AG09309 (cell line): ENCODE measurements at regions not wholly inside any gene's neighbourhood (a gene's known extent, or its start where the extent isn't known, plus 50 kb on each side); places are given as distances from the start of the nearest gene placed in this dataset.

Experiments used
- DNase-seq: peaks from one replicate; pipeline ENCODE4 v3.0.0-alpha.2; 2010; ENCODE audit warnings: low read depth
- H3K4me3 ChIP-seq: 2 replicates; pipeline ENCODE4 v1.5.1; 2011; ENCODE audit warnings: mild to moderate bottlenecking, low read depth, low read length, moderate library complexity; ENCODE audit not compliant: control insufficient read depth
- CTCF ChIP-seq: IDR thresholded peaks from 2 replicates; pipeline ENCODE4 v1.5.1; 2011; ENCODE audit warnings: mild to moderate bottlenecking, low read depth, low read length, inconsistent platforms; ENCODE audit not compliant: insufficient read depth, control insufficient read depth; ENCODE audit errors: missing control alignments

- H3K4me3 ChIP-seq: no peak overlapping the region
- TF ChIP-seq CTCF: no peak
- DNase-seq: peak; percentile 62
These were observed 179.0 kb downstream of the PTEN start for GRCh38 chr10:88042160-88043100.

- no peak overlapping the region for H3K4me3 ChIP-seq
- no peak for DNase-seq
- no peak for TF ChIP-seq CTCF
These were observed 181.7 kb downstream of the PTEN start for GRCh38 chr10:88045096-88045495.

- DNase-seq: no peak
- TF ChIP-seq CTCF: no peak
- H3K4me3 ChIP-seq: no peak overlapping the region
These were observed 182.4 kb downstream of the PTEN start for GRCh38 chr10:88045656-88046415.

GRCh38 chr10:88047579-88047978 is 184.2 kb downstream of the PTEN start:
- TF ChIP-seq CTCF: no peak
- no peak overlapping the region for H3K4me3 ChIP-seq
- no peak for DNase-seq

- no peak for DNase-seq
- H3K4me3 ChIP-seq: no peak overlapping the region
- no peak for TF ChIP-seq CTCF
These were observed 184.9 kb downstream of the PTEN start for GRCh38 chr10:88048312-88048711.

GRCh38 chr10:88049204-88049603 is 185.8 kb downstream of the PTEN start:
- no peak for TF ChIP-seq CTCF
- no peak for DNase-seq
- H3K4me3 ChIP-seq: no peak overlapping the region
